Kidney glomerular epithelial cell (primary cell): ENCODE measurements at regions not wholly inside any gene's neighbourhood (a gene's known extent, or its start where the extent isn't known, plus 50 kb on each side); places are given as distances from the start of the nearest gene placed in this dataset.
"Not testable (repeated sequence)": the region's sequence is repeated elsewhere in the genome, so short reads cannot be mapped to it uniquely, and the experiment has no call there.

Experiments
- DNase-seq: peaks from one replicate; lab custom pipeline; 2025; lab: John Stamatoyannopoulos, UW

GRCh38 chr10:44566786-44567185 lies 181.9 kb upstream of the CXCL12 start:
- no peak for DNase-seq

DNA sequence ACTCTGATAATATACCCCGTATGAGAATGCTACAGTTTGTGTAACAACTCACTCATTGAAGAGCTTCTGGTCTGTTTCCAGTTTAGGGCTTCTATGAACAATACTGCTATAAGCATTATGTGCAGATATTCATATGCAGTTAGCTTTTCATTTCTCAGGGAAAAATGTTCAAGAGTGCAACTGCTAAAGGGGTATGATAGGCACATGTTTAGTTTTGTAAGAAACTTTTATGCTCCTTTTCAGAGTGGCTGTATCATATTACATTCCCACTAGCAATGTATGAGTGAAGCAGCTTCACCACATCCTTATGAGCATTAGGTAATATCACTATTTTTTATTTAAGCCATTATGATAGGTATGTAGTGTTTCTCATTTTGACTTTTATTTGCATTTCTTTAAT lies 182.6 kb upstream of the CXCL12 start:
- DNase-seq, result no peak

DNA sequence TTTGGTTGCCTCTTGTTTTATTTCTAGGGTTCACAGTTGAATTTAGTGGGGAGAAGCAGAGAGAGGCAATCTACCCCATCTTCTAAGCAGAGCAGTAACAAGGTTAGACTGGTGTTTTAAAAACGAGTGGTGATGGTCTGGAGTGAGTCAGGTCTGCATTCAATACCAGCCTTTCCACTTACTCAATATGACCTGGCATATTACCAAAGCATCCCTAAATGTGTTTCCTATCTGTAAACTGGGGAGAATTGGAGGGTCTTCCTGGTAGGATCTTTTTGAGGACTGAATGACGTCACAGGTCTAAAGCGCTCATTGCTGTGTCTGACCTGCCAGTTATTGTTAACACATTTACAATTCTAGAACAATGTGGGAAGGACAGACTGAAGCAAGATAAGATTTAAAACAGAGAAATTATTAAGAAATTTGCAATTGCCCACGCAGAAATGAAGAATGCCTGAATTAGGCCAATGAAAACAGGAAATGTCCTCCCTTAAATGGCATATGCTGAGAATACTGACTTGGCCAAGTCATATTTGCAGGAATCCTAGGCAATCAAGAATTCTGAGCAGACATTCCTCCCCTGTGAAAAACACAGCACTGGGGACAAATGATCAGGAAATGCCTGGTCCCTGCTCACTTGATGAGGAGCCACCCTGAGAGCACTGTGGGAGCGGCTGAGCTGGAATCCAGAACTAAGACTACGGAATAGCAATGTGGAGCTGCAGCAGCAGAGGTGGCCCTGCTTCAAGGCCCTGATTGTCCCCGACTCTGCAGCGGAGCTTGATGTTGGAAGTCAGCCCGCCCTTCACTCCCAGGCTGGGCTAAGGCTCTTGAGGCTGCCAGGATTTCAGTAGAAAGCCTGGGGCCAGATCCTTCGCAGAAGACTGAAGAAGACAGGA lies 184.5 kb upstream of the CXCL12 start:
- peak; percentile 73 for DNase-seq

- no peak for DNase-seq
These were observed 186.8 kb upstream of the CXCL12 start for GRCh38 chr10:44571701-44572100.

GRCh38 chr10:44572146-44572545 lies 187.2 kb upstream of the CXCL12 start:
- DNase-seq, result no peak

DNA sequence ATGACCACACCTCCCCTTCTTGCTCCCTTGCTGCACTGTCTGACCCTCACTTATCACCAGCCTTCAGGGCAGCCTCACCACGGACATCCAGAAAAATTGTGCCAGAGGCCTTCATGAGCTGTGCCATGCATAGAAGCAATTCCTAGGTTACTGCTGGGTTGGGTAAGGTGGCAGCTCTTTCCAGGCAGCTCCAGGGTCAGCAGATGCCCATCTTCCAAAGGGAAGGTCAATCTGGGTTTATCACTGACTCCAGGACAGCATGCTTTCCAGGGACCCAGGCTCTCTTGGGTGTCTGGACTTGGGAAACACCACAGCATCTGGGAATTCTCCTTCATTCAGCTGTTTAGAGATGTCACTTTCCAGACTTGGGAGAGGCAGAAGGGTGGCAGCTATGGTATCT lies 188.9 kb upstream of the CXCL12 start:
- no peak for DNase-seq

DNA sequence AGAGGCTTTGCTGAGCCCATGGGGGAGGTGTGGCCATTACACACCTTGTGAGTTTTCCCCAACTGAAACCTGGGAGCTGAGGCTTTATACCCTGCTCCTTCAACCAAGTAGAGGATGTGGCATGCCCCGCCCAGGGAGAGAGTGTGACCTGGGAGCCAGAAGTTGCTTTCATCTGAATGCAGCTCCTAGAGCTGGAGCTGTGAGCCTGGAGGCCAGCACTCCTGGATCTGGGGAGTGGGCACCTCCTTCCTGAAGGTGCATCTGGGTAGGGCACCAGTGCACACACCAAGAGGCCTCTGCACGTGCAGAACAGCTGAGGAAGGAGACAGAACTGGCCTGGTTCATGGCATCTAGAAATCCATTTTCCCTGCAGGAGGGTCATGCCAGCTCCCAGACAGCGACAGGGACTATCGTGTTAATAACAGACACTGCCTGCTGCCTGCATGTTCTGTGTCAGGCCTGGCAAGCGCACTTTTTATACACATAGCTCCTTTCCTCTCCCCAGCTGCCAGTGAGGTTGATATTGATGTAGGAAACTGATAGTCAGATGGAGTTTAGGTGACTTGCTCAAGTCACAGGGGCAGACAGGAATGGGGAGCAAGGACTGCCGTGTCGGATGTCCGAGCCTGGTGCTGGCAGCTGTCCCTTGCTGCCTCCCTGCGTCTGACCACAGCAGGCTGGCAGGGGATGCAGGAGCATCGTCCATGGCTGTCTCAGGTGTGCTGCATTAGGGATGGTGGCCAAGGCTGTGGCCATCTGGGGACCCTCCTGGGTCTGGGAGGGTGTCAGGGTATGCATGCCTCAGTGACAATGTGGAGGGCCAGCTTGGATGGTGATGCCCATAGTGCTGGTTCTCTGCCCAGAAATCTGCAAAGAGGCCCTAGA lies 189.9 kb upstream of the CXCL12 start:
- no peak for DNase-seq

- no peak for DNase-seq
These were observed 190.9 kb upstream of the CXCL12 start for GRCh38 chr10:44575601-44576380.

- DNase-seq, result no peak
These were observed 191.8 kb upstream of the CXCL12 start for GRCh38 chr10:44576702-44577191.

- no peak for DNase-seq
These were observed 192.6 kb upstream of the CXCL12 start for GRCh38 chr10:44577533-44577932.

GRCh38 chr10:44578271-44578670 lies 193.4 kb upstream of the CXCL12 start:
- no peak for DNase-seq

DNA sequence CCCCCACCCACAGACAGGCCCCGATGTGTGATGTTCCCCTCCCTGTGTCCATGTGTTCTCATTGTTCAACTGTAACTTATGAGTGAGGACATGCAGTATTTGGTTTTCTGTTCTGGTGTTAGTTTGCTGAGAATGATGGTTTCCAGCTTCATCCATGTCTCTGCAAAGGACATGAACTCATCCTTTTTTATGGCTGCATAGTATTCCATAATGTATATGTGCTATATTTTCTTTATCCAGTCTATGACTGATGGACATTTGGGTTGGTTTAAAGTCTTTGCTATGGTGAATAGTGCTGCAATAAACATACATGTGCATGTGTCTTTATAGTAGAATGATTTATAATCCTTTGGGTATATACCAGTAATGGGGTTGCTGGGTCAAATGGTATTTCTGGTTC lies 194.1 kb upstream of the CXCL12 start:
- not testable (repeated sequence) for DNase-seq

- DNase-seq, result no peak
These were observed 197.1 kb upstream of the CXCL12 start for GRCh38 chr10:44581996-44582395.

DNA sequence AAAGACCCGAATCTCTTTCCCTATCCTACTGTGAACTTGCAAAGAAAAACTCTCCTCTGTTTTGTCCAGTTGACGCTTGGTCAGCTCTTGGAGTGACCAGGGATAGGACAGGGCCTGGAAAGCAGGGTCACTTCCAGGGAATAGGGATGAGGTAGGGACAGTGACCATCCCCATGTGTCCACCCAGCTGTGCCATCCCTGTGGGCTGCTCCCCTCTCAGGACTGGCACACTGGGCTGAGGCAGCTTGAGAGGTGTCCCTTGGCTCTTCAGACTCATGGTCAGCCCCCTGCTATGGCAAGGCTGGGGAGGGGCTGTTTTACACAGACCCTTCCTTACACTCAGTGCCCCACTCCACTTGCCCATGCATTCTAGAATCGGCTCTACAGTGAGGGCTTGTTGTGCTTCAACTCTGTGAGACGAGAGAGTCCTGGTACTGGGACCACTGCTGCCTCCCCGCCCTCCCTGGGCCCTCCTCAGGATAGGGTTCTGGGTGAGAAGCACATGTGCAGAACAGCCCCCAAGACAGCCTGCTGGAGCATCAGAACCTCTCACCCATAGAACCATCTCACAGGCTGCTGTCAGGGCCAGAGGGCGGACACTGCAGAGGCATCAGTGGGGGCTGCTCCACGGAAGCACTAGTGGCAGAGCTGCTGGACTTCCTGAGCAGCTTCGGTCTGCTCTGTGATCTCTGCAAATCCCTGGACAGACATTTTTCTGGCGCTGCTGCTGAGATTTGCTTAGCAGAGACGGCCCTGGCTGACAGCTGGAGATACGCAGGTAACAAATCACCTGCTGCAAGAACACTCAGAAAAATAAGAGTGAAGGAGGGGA lies 202.8 kb upstream of the CXCL12 start:
- DNase-seq, result no peak

DNA sequence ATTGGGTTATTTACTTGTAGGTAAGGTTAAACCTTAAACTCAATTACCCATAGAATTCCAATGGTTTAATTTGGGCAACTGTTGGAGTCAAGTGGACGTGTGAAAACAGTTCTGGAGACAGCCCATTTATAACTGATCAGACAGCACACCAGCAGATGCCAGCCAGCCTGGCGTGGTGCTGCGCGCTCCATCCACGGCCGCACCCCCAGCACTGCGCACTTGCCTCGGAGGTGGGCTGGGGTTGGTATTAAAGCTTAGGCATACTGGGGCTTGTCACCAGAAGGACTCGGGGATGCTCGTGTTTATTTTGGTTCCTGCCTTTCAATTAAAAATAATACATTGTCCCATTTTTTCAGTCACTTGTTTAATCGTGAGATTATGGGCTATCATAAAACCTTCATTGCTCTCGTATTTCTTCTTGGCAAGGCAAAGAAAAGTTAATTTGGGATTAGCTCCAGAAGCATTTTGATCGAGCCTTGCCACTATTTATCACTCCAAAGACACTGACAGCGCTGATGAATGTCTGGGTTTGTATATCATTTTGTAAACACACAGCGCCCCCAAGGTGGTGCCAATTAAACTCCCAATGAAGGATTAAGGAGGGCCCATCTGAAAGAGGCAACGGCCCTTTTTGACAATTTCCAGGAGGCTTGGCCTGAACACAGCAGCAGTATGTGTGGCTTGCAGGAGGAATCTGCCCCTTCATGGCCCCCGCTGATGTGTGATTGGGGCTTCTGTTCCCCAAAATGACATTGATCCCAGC lies 204.5 kb upstream of the CXCL12 start:
- no peak for DNase-seq

- no peak for DNase-seq
These were observed 205.1 kb upstream of the CXCL12 start for GRCh38 chr10:44589944-44590449.

DNA sequence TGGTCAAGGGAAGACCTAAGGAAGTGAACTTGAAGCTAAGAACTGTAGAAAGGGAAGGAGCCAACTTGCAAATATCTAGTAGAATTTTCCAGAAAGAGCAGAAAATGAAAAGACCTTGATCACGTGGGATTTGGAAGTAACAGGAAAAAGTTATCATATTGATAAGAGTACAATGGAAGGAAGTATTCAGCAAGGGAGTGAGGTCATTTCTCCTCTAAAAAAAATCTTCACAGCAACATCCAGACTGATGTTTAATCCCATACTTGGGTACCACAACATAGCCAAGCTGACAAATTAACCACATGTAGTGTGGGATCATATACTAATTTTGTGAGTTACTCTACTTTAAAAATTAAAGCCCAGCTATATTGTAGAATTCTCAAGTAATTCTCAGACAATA lies 207.0 kb upstream of the CXCL12 start:
- DNase-seq, result no peak

DNA sequence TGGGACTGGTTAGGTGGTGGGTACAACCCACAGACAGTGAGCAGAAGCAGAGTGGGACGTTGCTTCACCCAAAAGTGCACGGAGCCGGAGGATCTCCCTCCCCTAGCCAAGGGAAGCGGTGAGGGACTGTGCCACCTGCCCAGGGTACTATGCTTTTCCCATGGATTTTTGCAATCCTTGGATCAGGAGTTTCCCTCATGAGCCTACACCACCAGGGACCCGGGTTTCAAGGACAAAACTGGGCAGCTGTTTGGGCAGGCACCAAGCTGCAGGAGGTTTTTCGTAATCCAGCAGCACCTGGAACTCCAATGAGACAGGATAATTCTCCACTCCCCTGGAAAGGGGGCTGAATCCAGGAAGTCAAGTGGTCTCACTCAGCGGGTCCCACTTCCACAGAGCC lies 209.1 kb upstream of the CXCL12 start:
- DNase-seq, result no peak

- DNase-seq, result no peak
These were observed 222.2 kb upstream of the CXCL12 start for GRCh38 chr10:44607116-44607515.

DNA sequence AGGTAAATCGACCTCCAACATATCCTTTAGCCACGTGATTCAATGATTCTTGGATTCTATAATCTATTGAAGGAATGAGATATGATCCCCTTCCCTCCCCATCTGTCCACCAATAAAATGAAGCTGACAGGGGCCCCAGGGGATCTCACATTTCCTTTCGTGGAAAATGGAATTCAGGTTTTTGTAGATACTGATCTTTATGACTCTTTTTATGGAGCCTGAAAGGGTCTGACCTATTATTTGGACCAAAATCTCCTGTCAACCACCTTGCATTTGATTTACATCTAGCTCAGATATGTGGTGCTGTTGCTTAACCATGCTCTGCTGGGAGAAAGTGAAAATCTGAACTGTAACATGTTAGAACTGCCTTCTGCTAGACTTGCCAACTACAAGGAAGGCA lies 234.0 kb upstream of the CXCL12 start:
- no peak for DNase-seq
